Activated effector memory CD4-positive, alpha-beta T cell treated with anti-CD3 and anti-CD28 coated beads, Interleukin-2, amount 50 U/mL, for 16 hours (primary cell): ENCODE measurements at regions not wholly inside any gene's neighbourhood (a gene's known extent, or its start where the extent isn't known, plus 50 kb on each side); places are given as distances from the start of the nearest gene placed in this dataset.

Experiments
- DNase-seq: peaks from one replicate; pipeline ENCODE4 v3.0.0-alpha.2; 2020

DNA sequence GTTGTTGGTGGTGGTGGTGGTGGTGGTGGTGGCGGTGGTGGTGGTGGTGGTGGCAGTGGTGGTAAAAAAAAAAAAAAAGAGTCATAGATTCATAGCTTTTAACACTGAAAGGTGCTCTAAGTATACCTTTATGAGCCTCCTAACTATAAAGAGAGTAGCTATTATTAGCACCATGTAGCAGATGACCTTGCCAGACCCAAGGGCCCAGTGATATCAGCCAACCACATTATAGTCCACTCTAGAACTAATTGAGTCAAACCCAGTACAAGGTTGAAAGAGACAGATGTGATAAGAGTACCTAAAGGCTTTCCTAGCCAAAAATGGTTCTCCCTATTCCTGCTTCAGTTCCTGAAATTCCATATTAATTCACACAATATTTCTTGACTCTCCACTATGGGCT is 245.3 kb downstream of the HACE1 start:
- DNase-seq = no peak

DNA sequence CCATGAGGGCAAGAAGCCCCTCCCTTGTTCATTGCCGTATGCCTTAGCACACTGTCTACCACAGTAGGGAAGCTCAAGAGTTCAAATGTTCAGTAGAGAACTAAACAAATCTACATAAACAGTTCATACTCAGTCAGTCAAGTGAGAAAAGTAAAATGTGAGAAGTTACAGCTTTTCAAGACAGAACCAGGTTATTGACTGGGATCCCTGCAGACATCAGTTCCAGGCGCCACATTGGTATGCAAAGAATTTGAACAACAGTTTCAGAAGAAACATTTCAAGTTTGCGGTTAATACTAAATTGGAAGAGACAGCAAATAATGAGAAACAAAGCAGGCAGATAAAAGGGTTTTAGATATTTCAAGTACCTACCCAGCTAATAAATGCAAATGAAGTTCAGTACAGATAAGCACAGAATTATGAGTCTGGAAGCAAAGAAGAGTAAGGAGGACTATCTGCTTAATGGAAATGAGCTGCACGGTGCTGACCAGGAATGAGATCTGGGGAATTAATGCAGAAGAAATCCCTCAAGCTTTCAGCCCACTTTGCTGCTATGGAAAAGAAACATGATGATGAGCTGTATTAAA is 246.2 kb downstream of the HACE1 start:
- DNase-seq = no peak

DNA sequence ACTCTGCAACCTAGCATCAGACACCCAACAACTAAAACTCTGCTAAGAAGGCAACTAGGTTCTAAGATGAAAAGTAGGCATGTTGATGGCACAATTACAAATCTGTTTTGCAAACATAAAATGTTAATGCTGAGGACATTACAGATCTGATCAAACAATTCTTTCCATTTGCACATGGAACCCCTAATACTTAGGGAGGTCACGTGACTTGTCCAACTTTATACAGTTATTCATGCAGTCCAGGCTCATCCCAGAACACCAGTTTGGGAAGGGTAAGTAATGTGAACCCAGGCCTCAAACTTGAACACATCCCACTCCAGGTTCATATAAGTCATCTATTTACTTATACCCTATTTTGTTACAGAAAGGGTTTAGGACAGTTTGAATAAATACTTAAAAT is 247.2 kb downstream of the HACE1 start:
- DNase-seq = no peak

GRCh38 chr6:104608101-104608500 is 251.6 kb downstream of the HACE1 start:
- DNase-seq = no peak

DNA sequence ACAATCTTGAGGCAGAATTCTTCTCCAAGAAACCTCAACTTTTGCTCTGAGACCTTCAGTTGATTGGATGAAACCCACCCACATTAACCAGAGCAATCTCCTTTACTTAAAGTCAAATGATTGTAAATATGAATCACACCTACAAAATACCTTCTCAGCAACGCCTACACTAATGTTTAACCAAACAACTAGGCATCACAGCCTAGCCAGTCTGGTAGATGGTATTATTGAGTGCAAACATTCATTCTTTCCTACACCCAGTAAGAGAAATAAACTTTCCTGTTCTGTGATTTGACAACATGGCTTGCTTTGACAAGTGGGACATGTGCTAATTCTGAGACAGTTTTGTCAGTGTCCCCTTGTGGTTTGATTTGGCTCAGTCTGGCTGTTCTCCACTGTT is 252.2 kb downstream of the HACE1 start:
- DNase-seq = no peak

DNA sequence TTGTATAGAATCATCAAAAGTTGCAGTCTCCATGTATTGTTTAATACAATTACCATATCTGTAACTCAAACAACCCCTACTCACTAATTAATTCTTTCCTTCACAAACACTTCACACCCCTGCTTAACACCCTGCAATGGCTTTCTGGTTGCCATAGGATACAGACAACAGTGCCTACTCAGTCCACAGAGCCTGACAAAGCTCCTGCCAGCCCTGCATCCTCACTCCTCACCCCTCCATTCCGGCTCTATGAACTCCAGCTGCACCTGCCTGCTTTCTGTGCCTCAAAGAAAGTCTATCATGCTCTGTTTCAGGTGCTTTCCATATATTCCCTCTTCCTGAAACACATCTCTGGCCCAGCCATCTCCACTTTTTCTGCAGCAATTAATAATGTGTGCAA is 253.4 kb downstream of the HACE1 start:
- no peak for DNase-seq

DNA sequence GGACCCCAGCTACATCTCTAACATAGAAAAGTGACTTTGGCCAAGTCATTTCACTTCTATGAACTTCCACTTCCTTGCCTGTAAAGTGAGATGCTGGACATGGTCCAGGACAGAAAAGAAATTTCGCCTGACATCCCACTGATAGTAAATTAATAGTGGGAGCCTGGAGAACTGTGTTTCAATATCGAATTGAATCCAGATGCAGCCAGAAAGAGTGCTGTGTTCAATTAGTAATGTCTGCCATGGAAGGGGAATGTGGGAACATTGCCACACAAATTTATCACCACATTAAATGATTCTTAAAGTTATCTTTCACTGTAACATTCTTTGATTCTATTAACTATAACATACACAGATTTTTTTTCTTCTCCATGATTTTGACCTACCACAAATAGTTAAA is 255.0 kb downstream of the HACE1 start:
- no peak for DNase-seq

GRCh38 chr6:104603108-104603745 is 256.5 kb downstream of the HACE1 start:
- no peak for DNase-seq

DNA sequence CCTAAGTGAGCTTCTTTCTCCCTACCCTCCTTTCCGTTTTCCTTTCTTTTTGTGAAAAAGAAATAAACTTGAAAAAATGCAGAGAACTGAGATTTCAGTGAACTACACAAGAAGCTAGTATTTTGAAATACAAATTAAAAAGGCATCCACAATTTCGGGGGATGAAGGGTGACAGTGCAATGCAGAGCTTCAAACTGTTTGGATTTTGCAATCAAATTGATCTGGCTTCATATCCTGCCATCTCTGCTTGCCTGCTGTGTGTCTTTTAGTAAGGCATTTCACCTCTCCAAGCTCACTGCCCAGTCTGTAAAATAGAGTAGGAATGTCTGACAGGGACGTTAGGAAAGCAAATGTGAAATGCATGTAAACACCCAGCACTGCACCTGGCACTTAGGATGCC is 258.0 kb downstream of the HACE1 start:
- DNase-seq = no peak

GRCh38 chr6:104601131-104601651 is 258.5 kb downstream of the HACE1 start:
- no peak for DNase-seq

DNA sequence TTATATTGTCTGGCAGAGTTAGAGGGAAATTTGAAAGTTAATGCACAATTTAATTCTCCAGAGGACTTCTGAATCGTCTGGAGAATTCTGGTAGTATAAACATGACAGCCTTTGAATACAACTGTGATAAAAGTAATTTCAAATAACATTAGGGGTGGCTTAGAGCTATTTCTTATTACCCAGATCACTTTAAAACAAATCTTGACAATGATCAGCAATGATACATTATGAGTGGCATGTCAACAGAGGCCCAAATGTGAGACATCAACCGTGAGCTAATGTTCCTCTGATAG is 259.1 kb downstream of the HACE1 start:
- DNase-seq = no peak

DNA sequence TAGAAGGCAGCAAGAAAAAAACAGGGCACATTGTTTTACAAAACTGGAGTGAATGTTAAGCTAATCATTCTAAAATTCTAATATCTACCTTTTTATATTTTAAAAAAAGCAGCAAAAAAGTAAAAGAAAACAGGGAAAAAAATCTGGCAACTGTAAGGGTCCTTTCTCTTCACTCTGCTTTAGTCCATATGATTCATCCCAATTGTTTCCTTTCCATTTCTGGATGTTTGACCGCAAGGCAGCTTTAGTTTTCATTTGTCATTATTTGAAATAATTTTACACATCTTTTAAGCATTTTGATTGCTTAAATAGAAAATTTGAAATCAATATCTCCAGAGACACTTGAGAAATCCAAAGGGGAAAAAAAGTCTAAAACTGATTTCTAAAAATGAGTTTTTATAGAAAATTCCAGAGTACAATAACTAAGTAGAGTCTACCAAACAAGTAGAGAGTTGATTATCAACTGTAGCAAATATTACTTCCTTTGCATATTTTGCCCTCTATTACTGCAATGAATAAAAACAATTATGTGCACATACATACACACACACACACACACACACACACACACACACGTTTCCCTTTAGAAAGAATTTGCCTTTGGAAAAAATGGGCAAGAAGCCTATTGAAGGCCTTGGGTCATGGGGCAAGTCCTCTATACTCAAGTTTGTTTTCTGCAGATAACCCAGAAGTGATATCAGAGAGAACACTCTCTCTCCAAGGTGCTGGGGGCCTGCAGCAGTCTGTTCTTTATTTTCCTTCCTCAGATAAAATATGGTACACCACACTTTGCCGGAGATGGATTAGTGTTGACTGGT is 259.7 kb downstream of the HACE1 start:
- DNase-seq = no peak

GRCh38 chr6:104597541-104598050 is 262.1 kb downstream of the HACE1 start:
- DNase-seq = no peak

DNA sequence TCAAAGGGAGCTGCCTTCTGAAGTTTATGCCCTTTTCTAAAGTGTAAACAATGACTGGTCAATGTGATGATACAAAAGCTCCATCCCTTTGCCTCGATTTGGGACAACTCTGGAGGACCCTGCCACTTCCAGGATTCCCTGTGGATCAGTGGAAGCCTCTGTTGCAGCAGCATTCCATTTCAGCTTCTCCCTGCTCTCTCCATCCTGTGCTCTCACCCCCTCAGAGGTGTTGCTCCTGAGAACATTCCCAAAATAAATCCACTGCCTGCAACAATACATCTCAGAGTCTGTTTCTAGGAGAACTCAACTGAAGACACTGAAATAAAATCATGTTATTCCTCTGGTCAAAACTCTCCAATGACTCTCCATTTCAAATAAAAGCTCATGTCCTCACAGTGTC is 263.6 kb downstream of the HACE1 start:
- DNase-seq = no peak

- DNase-seq = no peak
Observed at GRCh38 chr6:104595311-104595820, 264.4 kb downstream of the HACE1 start.

GRCh38 chr6:104591573-104592334 is 268.0 kb downstream of the HACE1 start:
- DNase-seq = no peak

GRCh38 chr6:104589940-104590339 is 269.8 kb downstream of the HACE1 start:
- DNase-seq = no peak

DNA sequence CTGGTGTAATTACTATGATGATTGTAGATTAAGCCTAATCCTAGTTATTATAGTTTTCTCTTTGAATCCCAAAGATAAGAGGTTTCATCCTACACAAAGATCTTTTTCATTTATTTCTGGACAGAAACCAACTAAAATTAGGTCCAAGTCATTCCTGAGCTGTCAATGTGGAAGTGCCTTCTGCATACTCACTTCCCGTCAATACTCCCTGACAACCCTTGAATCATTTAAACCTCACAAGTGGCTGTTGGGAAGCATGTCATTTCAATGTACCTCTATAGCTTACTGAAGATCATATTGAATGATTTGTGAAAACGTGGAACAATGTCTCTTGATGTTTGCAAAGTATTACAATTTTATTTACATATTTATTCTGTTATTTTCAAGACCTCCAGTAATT is 274.1 kb downstream of the HACE1 start:
- no peak for DNase-seq

GRCh38 chr6:104580452-104580851 is 279.3 kb downstream of the HACE1 start:
- DNase-seq = no peak

DNA sequence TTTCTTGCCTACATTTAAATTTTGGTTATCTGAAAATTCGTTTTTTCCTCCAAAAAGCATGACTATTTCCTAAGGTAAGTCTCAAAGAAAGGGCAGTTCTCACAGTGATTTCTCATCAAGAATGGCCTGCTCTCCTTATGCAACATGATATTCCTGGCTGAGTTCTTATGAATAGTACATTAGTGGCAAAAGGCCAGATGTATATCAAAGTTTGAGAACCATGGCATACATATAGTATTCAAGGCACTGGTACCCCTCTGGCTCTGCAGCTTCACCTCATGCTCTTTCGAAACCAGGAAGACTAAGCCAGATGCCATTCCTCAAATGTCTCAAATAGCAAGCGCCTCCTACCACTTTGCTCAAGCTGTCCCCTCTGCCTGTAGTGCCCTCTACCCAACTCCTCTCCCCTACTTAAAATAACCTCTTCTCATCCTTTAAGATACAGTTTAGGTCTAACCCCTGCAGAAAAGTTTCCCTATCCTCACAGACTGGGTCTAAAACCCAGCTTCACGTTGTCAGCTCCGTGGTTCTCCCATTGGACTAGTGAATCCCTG is 280.3 kb downstream of the HACE1 start:
- no peak for DNase-seq

- no peak for DNase-seq
Observed at GRCh38 chr6:104575536-104575935, 284.2 kb downstream of the HACE1 start.

DNA sequence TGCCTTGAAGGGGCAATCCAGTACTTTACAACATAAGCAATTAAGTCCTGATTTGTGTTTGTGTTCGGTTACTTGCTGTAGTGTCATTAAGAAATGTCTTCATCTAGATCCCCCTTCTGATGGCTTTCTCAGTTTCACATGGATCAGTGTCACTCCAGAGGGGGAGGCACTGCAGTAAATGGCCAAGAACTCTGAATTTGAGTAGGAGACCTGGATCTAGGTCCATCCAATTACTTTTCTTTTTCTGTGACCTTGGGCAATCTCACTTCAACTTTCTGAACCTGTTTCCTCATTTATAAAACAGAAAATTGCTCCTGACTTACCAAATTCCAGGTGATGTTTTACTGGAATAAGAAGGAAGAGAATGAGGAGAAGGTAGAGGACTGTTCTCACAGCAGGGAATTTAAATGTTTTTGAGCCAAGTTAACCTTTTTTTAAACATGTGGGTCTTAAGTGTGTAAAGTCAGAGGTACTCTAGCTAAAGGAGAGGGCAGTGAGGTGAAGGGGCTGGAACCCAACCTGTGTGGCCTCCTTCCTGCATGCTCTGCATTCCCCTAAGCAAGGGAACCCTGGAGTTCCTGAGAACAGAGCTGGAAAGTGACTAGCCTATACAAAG is 285.5 kb downstream of the HACE1 start:
- DNase-seq = no peak
